Esophagus muscularis mucosa (tissue), 3 donors: ENCODE measurements at regions not wholly inside any gene's neighbourhood (a gene's known extent, or its start where the extent isn't known, plus 50 kb on each side); places are given as distances from the start of the nearest gene placed in this dataset.

Experiments
- CTCF ChIP-seq, 3 experiments: fragments of 200-600 bp in 2 of 3; fragments of 450-650 bp in 1 of 3; sonication (generic) in 2 of 3; IDR thresholded peaks; one replicate each; pipeline ENCODE4 v1.5.1; 2017 to 2019; ENCODE audit warnings: antibody characterized with exemption in 3 of 3, mild to moderate bottlenecking in 2 of 3, moderate library complexity in 1 of 3
- EP300 ChIP-seq: sonication (generic); formaldehyde crosslinking; IDR thresholded peaks from one replicate; pipeline ENCODE4 v1.6.1; 2017; ENCODE audit warnings: antibody characterized with exemption

GRCh38 chr14:41419709-41420108 lies 187.0 kb upstream of the LRFN5 start:
- no peak for TF ChIP-seq CTCF (IDR thresholded peaks at IDR 0.05)
- no peak for TF ChIP-seq EP300
